IMR-90 (cell line): ENCODE measurements at regions not wholly inside any gene's neighbourhood (a gene's known extent, or its start where the extent isn't known, plus 50 kb on each side); places are given as distances from the start of the nearest gene placed in this dataset.

Experiments
- ATAC-seq: fragments of 200-7000 bp; cut with Tn5 transposase; 2 replicates; pipeline ENCODE4 v1.9.1; 2020; ENCODE audit warnings: low read depth, mild to moderate bottlenecking, moderate library complexity
- BruUV-seq: library from RNA; stranded (reverse); fragments of 400-500 nt; replicated peaks from 2 replicates; lab custom pipeline; 2021; lab: Mats Ljungman, UMichigan
- CTCF ChIA-PET: fragments of 300-600 bp; formaldehyde crosslinking; extraction: SDS; loops from one replicate; lab custom pipeline; 2021; ENCODE audit warnings: antibody characterized with exemption; lab: Yijun Ruan, JAX
- POLR2A ChIA-PET: fragments of 300-600 bp; sonication (Branson Sonifier 250); formaldehyde crosslinking; loops from one replicate; lab custom pipeline; 2022; ENCODE audit warnings: antibody characterized with exemption; ENCODE audit not compliant: unreplicated experiment; lab: Charles Lee
- DNase-seq: peaks from one replicate; pipeline ENCODE4 v3.0.0; 2013
- H2AFZ ChIP-seq: replicated peaks from 2 replicates; pipeline ENCODE3; 2013; ENCODE audit warnings: low read length, mild to moderate bottlenecking; ENCODE audit not compliant: poor library complexity
- H2AK5ac ChIP-seq: 2 replicates; pipeline ENCODE4 v1.6.1; 2013; ENCODE audit warnings: low read depth, low read length, inconsistent platforms
- H2AK9ac ChIP-seq: replicated peaks from 2 replicates; pipeline ENCODE3; 2013; ENCODE audit warnings: mild to moderate bottlenecking, low read depth, low read length, moderate library complexity; ENCODE audit not compliant: poor library complexity
- H2BK120ac ChIP-seq: 2 replicates; pipeline ENCODE4 v1.6.1; 2013; ENCODE audit warnings: low read depth, low read length, inconsistent platforms
- H2BK15ac ChIP-seq: 3 replicates; pipeline ENCODE4 v1.6.1; 2013; ENCODE audit warnings: low read depth, low read length, inconsistent platforms
- H2BK20ac ChIP-seq: 2 replicates; pipeline ENCODE4 v1.6.1; 2013; ENCODE audit warnings: low read depth, mild to moderate bottlenecking, inconsistent platforms, low read length, moderate library complexity
- H2BK5ac ChIP-seq: 2 replicates; pipeline ENCODE4 v1.6.1; 2013; ENCODE audit warnings: mild to moderate bottlenecking, low read depth, low read length, inconsistent platforms; ENCODE audit not compliant: poor library complexity, severe bottlenecking
- H3K14ac ChIP-seq: replicated peaks from 2 replicates; pipeline ENCODE4 v1.6.1; 2013; ENCODE audit warnings: low read depth, low read length, inconsistent platforms
- H3K18ac ChIP-seq: 2 replicates; pipeline ENCODE4 v1.6.1; 2013; ENCODE audit warnings: low read depth, low read length, control low read depth
- H3K23ac ChIP-seq: 2 replicates; pipeline ENCODE4 v1.6.1; 2013; ENCODE audit warnings: low read depth, low read length, inconsistent platforms
- H3K27ac ChIP-seq: 2 replicates; pipeline ENCODE4 v1.5.1; 2013; ENCODE audit warnings: mild to moderate bottlenecking, control low read depth, low read length; ENCODE audit not compliant: insufficient read depth
- H3K27me3 ChIP-seq: 2 replicates; pipeline ENCODE4 v1.6.1; 2013; ENCODE audit warnings: low read length; ENCODE audit not compliant: control insufficient read depth, insufficient read depth
- H3K36me3 ChIP-seq: 2 replicates; pipeline ENCODE4 v1.6.1; 2013; ENCODE audit warnings: low read length, mixed read lengths; ENCODE audit not compliant: control insufficient read depth, insufficient read depth
- H3K4ac ChIP-seq: 2 replicates; pipeline ENCODE4 v1.6.1; 2013; ENCODE audit warnings: low read depth, low read length, inconsistent platforms
- H3K4me1 ChIP-seq: 2 replicates; pipeline ENCODE4 v1.6.1; 2013; ENCODE audit warnings: low read length, mixed read lengths; ENCODE audit not compliant: control insufficient read depth, insufficient read depth
- H3K4me2 ChIP-seq: 2 replicates; pipeline ENCODE4 v1.6.1; 2013; ENCODE audit warnings: low read depth, mild to moderate bottlenecking, control low read depth, low read length, moderate library complexity
- H3K4me3 ChIP-seq: 2 replicates; pipeline ENCODE4 v1.5.1; 2013; ENCODE audit warnings: low read depth, mild to moderate bottlenecking, control low read depth, low read length, moderate library complexity; ENCODE audit not compliant: insufficient read depth
- H3K56ac ChIP-seq: 2 replicates; pipeline ENCODE4 v1.6.1; 2013; ENCODE audit warnings: low read length, inconsistent platforms; ENCODE audit not compliant: insufficient read depth; ENCODE audit errors: extremely low read depth
- H3K79me1 ChIP-seq, 2 experiments: 2 replicates each; pipeline ENCODE4 v1.6.1; 2013; ENCODE audit warnings: low read length in 2 of 2, inconsistent platforms in 1 of 2, low read depth in 1 of 2
- H3K9ac ChIP-seq: 2 replicates; pipeline ENCODE4 v1.6.1; 2013; ENCODE audit warnings: low read depth, low read length, control low read depth
- H3K9me1 ChIP-seq: 2 replicates; pipeline ENCODE4 v1.6.1; 2013; ENCODE audit warnings: low read length, inconsistent platforms; ENCODE audit not compliant: insufficient read depth
- H3K9me3 ChIP-seq: 2 replicates; pipeline ENCODE4 v1.6.1; 2013; ENCODE audit warnings: low read length; ENCODE audit not compliant: control insufficient read depth, insufficient read depth
- H4K20me1 ChIP-seq: 2 replicates; pipeline ENCODE4 v1.6.1; 2013; ENCODE audit warnings: low read length, inconsistent platforms; ENCODE audit not compliant: insufficient read depth
- H4K5ac ChIP-seq: 2 replicates; pipeline ENCODE4 v1.6.1; 2013; ENCODE audit warnings: mild to moderate bottlenecking, low read depth, low read length, control low read depth
- H4K8ac ChIP-seq, 2 experiments: 2 replicates each; pipeline ENCODE4 v1.6.1; 2013; ENCODE audit warnings: low read depth in 2 of 2, low read length in 2 of 2, control low read depth in 1 of 2, inconsistent platforms in 1 of 2
- H4K91ac ChIP-seq: 2 replicates; pipeline ENCODE4 v1.6.1; 2013; ENCODE audit warnings: low read depth, low read length, inconsistent platforms; ENCODE audit not compliant: insufficient read depth
- BHLHE40 ChIP-seq: fragments of 150-350 bp; IDR thresholded peaks from 2 replicates; pipeline ENCODE4 v1.6.1; 2016; ENCODE audit warnings: mild to moderate bottlenecking, low read depth, low read length
- CHD1 ChIP-seq: IDR thresholded peaks from 2 replicates; pipeline ENCODE4 v1.6.1; 2012; ENCODE audit warnings: low read depth, low read length, improper control_type of control experiment
- FOS ChIP-seq: fragments of 150-350 bp; IDR thresholded peaks from 2 replicates; pipeline ENCODE4 v1.6.1; 2016; ENCODE audit warnings: low read depth, low read length
- MAZ ChIP-seq: IDR thresholded peaks from 2 replicates; pipeline ENCODE4 v1.6.1; 2012; ENCODE audit warnings: low read depth, mild to moderate bottlenecking, low read length, improper control_type of control experiment, moderate library complexity, borderline replicate concordance
- NFE2L2 ChIP-seq: fragments of 150-350 bp; IDR thresholded peaks from 2 replicates; pipeline ENCODE4 v1.6.1; 2016; ENCODE audit warnings: low read depth, mild to moderate bottlenecking, low read length
- POLR2A ChIP-seq: IDR thresholded peaks from 2 replicates; pipeline ENCODE4 v1.6.1; 2012; ENCODE audit warnings: mild to moderate bottlenecking, low read depth, low read length
- RAD21 ChIP-seq: IDR thresholded peaks from 2 replicates; pipeline ENCODE4 v1.6.1; 2012; ENCODE audit warnings: low read length, improper control_type of control experiment
- RFX5 ChIP-seq: IDR thresholded peaks from 2 replicates; pipeline ENCODE4 v1.8.0; 2012; ENCODE audit warnings: low read depth, mild to moderate bottlenecking, low read length, moderate library complexity
- WGBS, 2 experiments: methylation state at CpG; one replicate each; pipeline versions ENCODE4 v1.1.5 to v1.1.7; 2013; ENCODE audit warnings: missing lambda C conversion rate in 2 of 2; ENCODE audit not compliant: insufficient read length in 1 of 2; ENCODE audit errors: extremely low coverage in 2 of 2; 5-methylcytosine and 5-hydroxymethylcytosine counted together
- dilution Hi-C: fragments of 300-500 bp; cut with HindIII; formaldehyde crosslinking; loops from one replicate; pipeline ENCODE4 v1.14.3; 2018; ENCODE audit warnings: low sequenced_read_pairs; ENCODE audit not compliant: unreplicated experiment
- in situ Hi-C: fragments of 300-500 bp; cut with MboI; formaldehyde crosslinking; loops from 3 replicates; pipeline ENCODE4 v1.14.3; 2019; ENCODE audit warnings: low sequenced_read_pairs, inconsistent platforms, mixed read lengths
- intact Hi-C: fragments of 100-400 bp; cut with micrococcal nuclease; formaldehyde crosslinking; loops from 2 replicates; pipeline ENCODE4 v1.10.0; 2022
- TF ChIP-seq, protein P1 (sequence below): conservative IDR thresholded peaks from 2 replicates; pipeline ENCODE4 v1.5.1; 2012; ENCODE audit warnings: mild to moderate bottlenecking, low read depth, low read length, improper control_type of control experiment
- TF ChIP-seq, protein P2 (sequence below): fragments of 150-350 bp; IDR thresholded peaks from 2 replicates; pipeline ENCODE4 v1.6.1; 2016; ENCODE audit warnings: low read depth, mild to moderate bottlenecking, low read length, moderate library complexity, borderline replicate concordance
- TF ChIP-seq, protein P3 (sequence below): fragments of 150-350 bp; IDR thresholded peaks from 2 replicates; pipeline ENCODE4 v1.6.1; 2017; ENCODE audit warnings: mild to moderate bottlenecking, antibody characterized with exemption, low read length, low read depth

- Histone ChIP-seq H4K5ac (no peak overlapping the region), H3K79me1 (no peaks in the 10 kb centered on the region), H2AK9ac (no peak overlapping the region), H2AK5ac (no peak overlapping the region), H3K9ac (no peak overlapping the region), H3K36me3 (no peaks in the 10 kb centered on the region), H3K9me3 (no peaks in the 10 kb centered on the region), H3K9me1 (no peaks in the 10 kb centered on the region), H3K4ac (no peak overlapping the region), H2BK5ac (no peak overlapping the region), H3K56ac (no peak overlapping the region), H3K14ac (no peak overlapping the region), H2BK120ac (no peak overlapping the region), H3K23ac (no peak overlapping the region), H2BK20ac (no peak overlapping the region), H4K8ac (no peak overlapping the region), H3K27ac (no peak overlapping the region), H3K18ac (no peak overlapping the region), H3K4me2 (no peak overlapping the region), H4K91ac (no peak overlapping the region), H3K4me1 (no peaks in the 10 kb centered on the region), H2AFZ (no peak overlapping the region), H4K20me1 (no peaks in the 10 kb centered on the region), H2BK15ac (no peak overlapping the region), H3K4me3 (no peak overlapping the region), H3K27me3 (no peaks in the 10 kb centered on the region)
- dilution Hi-C loops (no loop called here), intact Hi-C loops (no loop called here), in situ Hi-C loops (no loop called here)
- no CpG with 5 or more reads among the region's 2 CpGs for WGBS, 2 experiments
- CTCF ChIA-PET, result interaction anchor here (0.5 kb wide), 1 partner anchor 15 kb away, joined by 3 read pairs; no protein-coding TSS in a partner anchor
- POLR2A ChIA-PET, result no interaction called here
- DNase-seq (no peak), ATAC-seq (no peak)
- no TSS peak for BruUV-seq
- TF ChIP-seq POLR2A, result no peak
- TF ChIP-seq CHD1, result no peak
- TF ChIP-seq RFX5, result no peak
- TF ChIP-seq, protein P1, sequence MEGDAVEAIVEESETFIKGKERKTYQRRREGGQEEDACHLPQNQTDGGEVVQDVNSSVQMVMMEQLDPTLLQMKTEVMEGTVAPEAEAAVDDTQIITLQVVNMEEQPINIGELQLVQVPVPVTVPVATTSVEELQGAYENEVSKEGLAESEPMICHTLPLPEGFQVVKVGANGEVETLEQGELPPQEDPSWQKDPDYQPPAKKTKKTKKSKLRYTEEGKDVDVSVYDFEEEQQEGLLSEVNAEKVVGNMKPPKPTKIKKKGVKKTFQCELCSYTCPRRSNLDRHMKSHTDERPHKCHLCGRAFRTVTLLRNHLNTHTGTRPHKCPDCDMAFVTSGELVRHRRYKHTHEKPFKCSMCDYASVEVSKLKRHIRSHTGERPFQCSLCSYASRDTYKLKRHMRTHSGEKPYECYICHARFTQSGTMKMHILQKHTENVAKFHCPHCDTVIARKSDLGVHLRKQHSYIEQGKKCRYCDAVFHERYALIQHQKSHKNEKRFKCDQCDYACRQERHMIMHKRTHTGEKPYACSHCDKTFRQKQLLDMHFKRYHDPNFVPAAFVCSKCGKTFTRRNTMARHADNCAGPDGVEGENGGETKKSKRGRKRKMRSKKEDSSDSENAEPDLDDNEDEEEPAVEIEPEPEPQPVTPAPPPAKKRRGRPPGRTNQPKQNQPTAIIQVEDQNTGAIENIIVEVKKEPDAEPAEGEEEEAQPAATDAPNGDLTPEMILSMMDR, result no peak
- TF ChIP-seq, protein P2, sequence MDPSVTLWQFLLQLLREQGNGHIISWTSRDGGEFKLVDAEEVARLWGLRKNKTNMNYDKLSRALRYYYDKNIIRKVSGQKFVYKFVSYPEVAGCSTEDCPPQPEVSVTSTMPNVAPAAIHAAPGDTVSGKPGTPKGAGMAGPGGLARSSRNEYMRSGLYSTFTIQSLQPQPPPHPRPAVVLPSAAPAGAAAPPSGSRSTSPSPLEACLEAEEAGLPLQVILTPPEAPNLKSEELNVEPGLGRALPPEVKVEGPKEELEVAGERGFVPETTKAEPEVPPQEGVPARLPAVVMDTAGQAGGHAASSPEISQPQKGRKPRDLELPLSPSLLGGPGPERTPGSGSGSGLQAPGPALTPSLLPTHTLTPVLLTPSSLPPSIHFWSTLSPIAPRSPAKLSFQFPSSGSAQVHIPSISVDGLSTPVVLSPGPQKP, result no peak
- TF ChIP-seq BHLHE40, result no peak
- no peak for TF ChIP-seq NFE2L2
- TF ChIP-seq, protein P3, sequence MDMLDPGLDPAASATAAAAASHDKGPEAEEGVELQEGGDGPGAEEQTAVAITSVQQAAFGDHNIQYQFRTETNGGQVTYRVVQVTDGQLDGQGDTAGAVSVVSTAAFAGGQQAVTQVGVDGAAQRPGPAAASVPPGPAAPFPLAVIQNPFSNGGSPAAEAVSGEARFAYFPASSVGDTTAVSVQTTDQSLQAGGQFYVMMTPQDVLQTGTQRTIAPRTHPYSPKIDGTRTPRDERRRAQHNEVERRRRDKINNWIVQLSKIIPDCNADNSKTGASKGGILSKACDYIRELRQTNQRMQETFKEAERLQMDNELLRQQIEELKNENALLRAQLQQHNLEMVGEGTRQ, result no peak
- no peak for TF ChIP-seq MAZ
- TF ChIP-seq FOS, result no peak
- TF ChIP-seq RAD21, result no peak
Measured at GRCh38 chr4:126708716-126709115, 924.0 kb upstream of the INTU start.
